ENCODE measurements at regions not wholly inside any gene's neighbourhood (a gene's known extent, or its start where the extent isn't known, plus 50 kb on each side); places are given as distances from the start of the nearest gene placed in this dataset.

DNA sequence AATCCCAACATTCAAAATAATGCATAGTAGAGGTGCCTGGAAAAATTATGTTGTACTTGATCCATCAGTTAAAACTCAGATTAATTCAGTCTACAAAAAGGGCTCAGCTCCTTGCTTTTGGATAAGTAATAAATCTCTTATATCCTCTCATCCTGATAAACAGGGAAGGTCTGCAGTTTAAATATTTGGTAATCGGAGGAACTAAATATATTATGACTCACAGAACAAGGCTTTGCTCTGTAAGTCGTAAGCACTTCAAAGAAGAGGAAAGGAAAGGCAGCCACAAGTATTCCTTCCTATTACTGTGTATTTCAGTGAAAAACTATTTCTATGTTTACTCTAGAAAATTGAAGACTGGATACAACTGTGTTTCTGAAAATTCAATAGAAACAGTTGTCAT lies 757.9 kb downstream of the CDY2B start:
- Mint-ChIP-seq H3K4me3 (ENCODE audit: unreplicated experiment) (no peak overlapping the region), H3K27ac (ENCODE audit: unreplicated experiment) (no peak overlapping the region), H3K9me3 (ENCODE audit: unreplicated experiment) (no peaks in the 10 kb centered on the region), H3K27me3 (ENCODE audit: unreplicated experiment) (no peaks in the 10 kb centered on the region), H3K36me3 (ENCODE audit: low read depth, unreplicated experiment) (no peaks in the 10 kb centered on the region), H3K4me1 (ENCODE audit: unreplicated experiment) (no peaks in the 10 kb centered on the region)
- no peak for DNase-seq (ENCODE audit: low spot score)
- TF ChIP-seq CTCF (IDR thresholded peaks at IDR 0.05; ENCODE audit: unreplicated experiment): no peak

DNA sequence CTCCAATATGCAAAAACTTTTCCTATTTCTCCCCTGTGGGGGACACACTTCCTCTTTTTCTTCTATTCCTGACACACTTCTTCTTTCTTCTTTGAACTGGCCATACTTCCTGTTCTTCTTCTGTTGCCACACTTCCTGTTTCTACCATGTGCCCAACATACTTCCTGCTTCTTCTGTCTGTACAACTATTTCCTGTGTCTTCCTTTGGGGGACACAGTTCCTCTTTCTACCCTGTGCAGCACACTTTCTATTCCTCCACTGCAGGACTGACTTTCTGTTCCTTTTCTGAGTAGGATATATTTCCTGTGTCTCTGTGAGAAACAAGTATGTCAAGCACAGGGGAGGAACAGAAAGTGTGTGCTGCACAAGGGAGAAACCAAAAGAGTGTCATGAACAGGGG lies 794.7 kb downstream of the CDY2B start:
- H3K36me3 Mint-ChIP-seq (ENCODE audit: low read depth, unreplicated experiment): no peaks in the 10 kb centered on the region
- no peak for DNase-seq (ENCODE audit: low spot score)
- no peak for TF ChIP-seq CTCF (IDR thresholded peaks at IDR 0.05; ENCODE audit: unreplicated experiment)
- no peak overlapping the region for H3K27ac Mint-ChIP-seq (ENCODE audit: unreplicated experiment)
- no peak overlapping the region for H3K4me3 Mint-ChIP-seq (ENCODE audit: unreplicated experiment)
- no peaks in the 10 kb centered on the region for H3K9me3 Mint-ChIP-seq (ENCODE audit: unreplicated experiment)
- no peaks in the 10 kb centered on the region for H3K4me1 Mint-ChIP-seq (ENCODE audit: unreplicated experiment)
- H3K27me3 Mint-ChIP-seq (ENCODE audit: unreplicated experiment): no peaks in the 10 kb centered on the region

- TF ChIP-seq CTCF (IDR thresholded peaks at IDR 0.05; ENCODE audit: unreplicated experiment): no peak
- Mint-ChIP-seq H3K9me3 (ENCODE audit: unreplicated experiment) (peaks cover 36% of the 10 kb centered on the region), H3K4me3 (ENCODE audit: unreplicated experiment) (no peak overlapping the region), H3K27ac (ENCODE audit: unreplicated experiment) (no peak overlapping the region), H3K36me3 (ENCODE audit: low read depth, unreplicated experiment) (peaks cover 32% of the 10 kb centered on the region), H3K27me3 (ENCODE audit: unreplicated experiment) (peaks cover 21% of the 10 kb centered on the region), H3K4me1 (ENCODE audit: unreplicated experiment) (no peaks in the 10 kb centered on the region)
- DNase-seq (ENCODE audit: low spot score): no peak
These were observed 800.1 kb downstream of the CDY2B start for GRCh38 chrY:17079887-17080286.

GRCh38 chrY:17067307-17067706 lies 812.7 kb downstream of the CDY2B start:
- H3K9me3 Mint-ChIP-seq (ENCODE audit: unreplicated experiment): peaks cover 16% of the 10 kb centered on the region
- H3K27ac Mint-ChIP-seq (ENCODE audit: unreplicated experiment): no peak overlapping the region
- H3K27me3 Mint-ChIP-seq (ENCODE audit: unreplicated experiment): peaks cover 2% of the 10 kb centered on the region

DNA sequence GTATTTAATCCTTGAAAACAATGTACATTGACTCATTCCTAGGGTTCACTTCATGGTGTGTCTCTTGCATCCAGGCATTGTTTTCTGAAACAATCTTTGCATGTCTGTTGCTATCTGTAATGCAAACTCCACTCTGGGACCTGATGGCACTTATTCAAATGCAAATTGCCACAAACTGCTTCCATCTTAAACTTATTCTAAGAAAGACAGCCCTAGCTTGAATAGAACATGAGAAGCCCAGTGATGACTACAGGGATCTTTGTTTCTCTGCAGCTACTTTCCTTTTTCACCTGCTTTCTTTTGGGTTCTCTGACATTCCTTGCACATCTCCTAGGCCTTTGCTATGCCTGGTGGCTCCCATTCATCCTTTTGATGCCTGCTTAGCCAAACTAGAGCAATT lies 827.0 kb downstream of the CDY2B start:
- TF ChIP-seq CTCF (IDR thresholded peaks at IDR 0.05; ENCODE audit: unreplicated experiment): no peak
- Mint-ChIP-seq H3K27ac (ENCODE audit: unreplicated experiment) (no peak overlapping the region), H3K36me3 (ENCODE audit: low read depth, unreplicated experiment) (no peaks in the 10 kb centered on the region), H3K4me3 (ENCODE audit: unreplicated experiment) (no peak overlapping the region), H3K9me3 (ENCODE audit: unreplicated experiment) (no peaks in the 10 kb centered on the region), H3K4me1 (ENCODE audit: unreplicated experiment) (no peaks in the 10 kb centered on the region), H3K27me3 (ENCODE audit: unreplicated experiment) (no peaks in the 10 kb centered on the region)
- DNase-seq (ENCODE audit: low spot score): no peak

More at GRCh38 chrY:17067307-17067706, 812.7 kb downstream of the CDY2B start:
- no peak for TF ChIP-seq CTCF (IDR thresholded peaks at IDR 0.05; ENCODE audit: unreplicated experiment)
- DNase-seq (ENCODE audit: low spot score): no peak
- no peak overlapping the region for H3K4me3 Mint-ChIP-seq (ENCODE audit: unreplicated experiment)
- no peaks in the 10 kb centered on the region for H3K4me1 Mint-ChIP-seq (ENCODE audit: unreplicated experiment)
- peaks cover 15% of the 10 kb centered on the region for H3K36me3 Mint-ChIP-seq (ENCODE audit: low read depth, unreplicated experiment)
